ENCODE measurements at regions not wholly inside any gene's neighbourhood (a gene's known extent, or its start where the extent isn't known, plus 50 kb on each side); places are given as distances from the start of the nearest gene placed in this dataset.

- Histone ChIP-seq H3K4me1 (no peaks in the 10 kb centered on the region), H3K36me3 (no peaks in the 10 kb centered on the region), H3K9me3 (no peaks in the 10 kb centered on the region), H3K27me3 (no peaks in the 10 kb centered on the region), H3K27ac (no peak overlapping the region), H3K4me3 (no peak overlapping the region)
- no peak for DNase-seq (ENCODE audit: extremely low spot score in 2 of 2)
- intact Hi-C loops (cut with DNase I) = no loop called here
- TF ChIP-seq POLR2A (IDR thresholded peaks at IDR 0.05) = no peak
- TF ChIP-seq POLR2AphosphoS5 (IDR thresholded peaks at IDR 0.05; ENCODE audit: insufficient read depth in 1 of 2, low read depth in 1 of 2) = no peak
- TF ChIP-seq CTCF (IDR thresholded peaks at IDR 0.05) = no peak
These were observed 238.7 kb upstream of the PLET1 start for GRCh38 chr11:112499153-112499880.

- DNase-seq (ENCODE audit: extremely low spot score in 2 of 2) = no peak
- intact Hi-C loops (cut with DNase I) = no loop called here
- Histone ChIP-seq H3K27me3 (no peaks in the 10 kb centered on the region), H3K36me3 (no peaks in the 10 kb centered on the region), H3K9me3 (no peaks in the 10 kb centered on the region), H3K4me3 (no peak overlapping the region), H3K4me1 (no peaks in the 10 kb centered on the region), H3K27ac (no peak overlapping the region)
- no peak for TF ChIP-seq POLR2A (IDR thresholded peaks at IDR 0.05)
- TF ChIP-seq CTCF (IDR thresholded peaks at IDR 0.05) = no peak
- TF ChIP-seq POLR2AphosphoS5 (IDR thresholded peaks at IDR 0.05; ENCODE audit: insufficient read depth in 1 of 2, low read depth in 1 of 2) = no peak
These were observed 239.2 kb upstream of the PLET1 start for GRCh38 chr11:112499881-112500204.

- no peak for DNase-seq (ENCODE audit: extremely low spot score in 2 of 2)
- H3K4me3 ChIP-seq = no peak overlapping the region
- no peak overlapping the region for H3K27ac ChIP-seq
- H3K27me3 ChIP-seq = no peaks in the 10 kb centered on the region
- no peaks in the 10 kb centered on the region for H3K36me3 ChIP-seq
- no peaks in the 10 kb centered on the region for H3K9me3 ChIP-seq
- intact Hi-C loops (cut with DNase I) = no loop called here
- no peak for TF ChIP-seq CTCF (IDR thresholded peaks at IDR 0.05)
- no peak for TF ChIP-seq POLR2A (IDR thresholded peaks at IDR 0.05)
- TF ChIP-seq POLR2AphosphoS5 (IDR thresholded peaks at IDR 0.05; ENCODE audit: insufficient read depth in 1 of 2, low read depth in 1 of 2) = no peak
- no peaks in the 10 kb centered on the region for H3K4me1 ChIP-seq
These were observed 242.8 kb upstream of the PLET1 start for GRCh38 chr11:112503410-112503809.

- Histone ChIP-seq H3K9me3 (no peaks in the 10 kb centered on the region), H3K4me1 (no peaks in the 10 kb centered on the region), H3K4me3 (no peak overlapping the region), H3K27me3 (no peaks in the 10 kb centered on the region), H3K27ac (no peak overlapping the region), H3K36me3 (no peaks in the 10 kb centered on the region)
- DNase-seq (ENCODE audit: extremely low spot score in 2 of 2) = no peak
- intact Hi-C loops (cut with DNase I) = no loop called here
- TF ChIP-seq CTCF (IDR thresholded peaks at IDR 0.05) (no peak), POLR2AphosphoS5 (IDR thresholded peaks at IDR 0.05; ENCODE audit: insufficient read depth in 1 of 2, low read depth in 1 of 2) (no peak), POLR2A (IDR thresholded peaks at IDR 0.05) (no peak)
These were observed 243.4 kb upstream of the PLET1 start for GRCh38 chr11:112504056-112504455.

- Histone ChIP-seq H3K9me3 (no peaks in the 10 kb centered on the region), H3K4me3 (no peak overlapping the region), H3K27me3 (no peaks in the 10 kb centered on the region), H3K4me1 (no peaks in the 10 kb centered on the region), H3K27ac (no peak overlapping the region), H3K36me3 (no peaks in the 10 kb centered on the region)
- DNase-seq (ENCODE audit: extremely low spot score in 2 of 2) = no peak
- intact Hi-C loops (cut with DNase I) = no loop called here
- TF ChIP-seq POLR2AphosphoS5 (IDR thresholded peaks at IDR 0.05; ENCODE audit: insufficient read depth in 1 of 2, low read depth in 1 of 2) (no peak), CTCF (IDR thresholded peaks at IDR 0.05) (no peak), POLR2A (IDR thresholded peaks at IDR 0.05) (no peak)
These were observed 246.2 kb upstream of the PLET1 start for GRCh38 chr11:112506852-112507251.

All from vagina (tissue), 2 donors.